GM19023 (cell line): ENCODE measurements at regions not wholly inside any gene's neighbourhood (a gene's known extent, or its start where the extent isn't known, plus 50 kb on each side); places are given as distances from the start of the nearest gene placed in this dataset.
"Not testable (repeated sequence)": the region's sequence is repeated elsewhere in the genome, so short reads cannot be mapped to it uniquely, and the experiment has no call there.

Experiments used
- ATAC-seq: cut with Tn5 transposase; IDR thresholded peaks from one replicate; pipeline ENCODE4 v1.9.1; 2021; ENCODE audit warnings: mild to moderate bottlenecking, moderate library complexity; ENCODE audit not compliant: unreplicated experiment

DNA sequence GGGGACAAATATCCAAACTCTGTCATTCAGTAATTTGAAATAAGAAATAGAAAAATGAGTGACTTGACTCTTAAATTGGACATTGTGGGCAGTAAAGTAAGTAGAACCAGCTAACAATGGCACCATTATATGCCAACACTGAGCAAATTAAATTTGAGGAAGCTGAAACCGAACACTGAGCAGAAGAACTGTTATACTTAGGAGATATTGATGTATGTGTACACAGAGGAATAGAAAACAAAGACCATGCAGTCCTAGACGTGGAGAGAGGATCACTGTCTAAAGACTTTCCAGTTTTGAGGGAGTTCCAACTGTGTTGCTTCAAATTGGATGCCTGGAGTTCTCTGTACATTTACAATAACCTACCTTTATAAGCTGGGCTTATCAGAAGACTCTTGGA, 427.0 kb upstream of the EYS start:
- no peak for ATAC-seq

DNA sequence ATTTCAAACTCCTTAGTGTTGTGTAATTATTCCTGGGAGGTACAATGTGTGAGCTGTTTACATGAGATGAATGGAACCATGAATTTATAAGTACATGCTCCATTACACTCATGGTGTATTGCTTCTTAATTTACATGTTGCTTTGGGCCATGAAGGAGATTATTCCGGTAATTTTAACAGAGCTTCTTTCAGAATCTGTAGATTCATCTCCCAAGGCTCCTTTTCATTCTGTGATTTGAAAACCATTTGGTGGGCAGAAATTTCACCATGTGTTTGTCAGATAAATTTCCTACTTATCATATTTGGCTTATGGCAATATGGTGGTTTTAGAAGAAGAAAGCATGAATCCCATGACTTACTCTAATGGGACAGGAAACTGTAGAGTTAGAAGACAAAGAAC, 421.6 kb upstream of the EYS start:
- ATAC-seq, result no peak

DNA sequence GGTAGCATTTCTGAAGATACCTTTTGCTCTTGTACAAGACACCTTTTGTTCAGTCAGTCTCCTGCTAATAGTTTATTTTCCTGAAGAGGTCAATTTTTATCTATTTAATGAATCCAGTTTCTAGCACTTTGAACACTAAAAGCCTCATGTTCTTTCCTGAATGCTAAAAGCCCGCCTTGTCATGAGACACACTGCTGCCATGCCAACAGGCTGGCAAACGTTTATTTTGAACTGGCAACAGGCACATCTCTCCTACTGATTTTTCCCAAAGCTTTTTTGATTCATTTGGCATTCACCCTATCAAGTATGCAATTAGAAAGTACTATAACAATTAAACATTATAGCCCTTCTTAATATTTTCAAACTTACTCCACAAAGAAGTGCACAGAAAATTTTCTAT, 421.2 kb upstream of the EYS start:
- no peak for ATAC-seq

DNA sequence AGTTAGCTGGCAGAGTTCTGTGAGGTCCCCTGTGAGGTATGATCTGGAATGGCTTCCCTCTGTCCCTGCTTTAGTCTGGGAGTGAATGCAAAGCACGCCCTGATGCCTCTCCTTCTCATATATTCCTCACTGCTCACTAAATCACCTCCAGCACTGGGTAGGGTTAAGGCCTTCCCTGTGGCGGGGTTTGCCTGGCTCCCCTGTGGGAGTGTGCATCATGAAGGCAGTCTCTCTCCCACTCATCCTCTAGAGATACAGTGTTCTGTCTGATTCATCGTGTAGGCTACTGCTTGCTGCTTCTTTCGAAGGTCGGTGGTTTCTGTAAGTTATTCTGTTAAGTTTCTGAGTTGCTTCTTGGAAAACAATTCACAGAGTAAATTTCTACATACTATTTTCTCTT, 420.0 kb upstream of the EYS start:
- ATAC-seq, result no peak

DNA sequence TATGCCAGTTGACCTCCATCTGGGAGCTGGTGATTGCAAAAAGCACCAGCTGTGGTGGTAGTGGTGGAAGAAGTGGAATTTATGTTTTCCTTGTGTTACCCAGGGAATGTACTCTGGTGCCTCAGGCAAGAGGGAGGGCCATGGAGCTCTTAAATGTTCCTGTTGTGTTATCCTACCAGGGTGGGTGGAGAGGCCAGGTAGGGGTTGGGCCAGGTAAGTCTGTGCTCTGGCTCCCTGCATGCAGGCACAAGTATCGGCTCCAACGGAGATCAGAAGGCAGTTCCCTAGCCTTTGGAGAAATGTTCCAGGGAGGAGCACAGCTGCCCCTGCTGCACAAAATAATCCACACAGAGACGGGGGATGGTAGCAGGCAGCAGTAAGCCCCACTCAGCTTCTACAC, 419.3 kb upstream of the EYS start:
- ATAC-seq, result no peak

DNA sequence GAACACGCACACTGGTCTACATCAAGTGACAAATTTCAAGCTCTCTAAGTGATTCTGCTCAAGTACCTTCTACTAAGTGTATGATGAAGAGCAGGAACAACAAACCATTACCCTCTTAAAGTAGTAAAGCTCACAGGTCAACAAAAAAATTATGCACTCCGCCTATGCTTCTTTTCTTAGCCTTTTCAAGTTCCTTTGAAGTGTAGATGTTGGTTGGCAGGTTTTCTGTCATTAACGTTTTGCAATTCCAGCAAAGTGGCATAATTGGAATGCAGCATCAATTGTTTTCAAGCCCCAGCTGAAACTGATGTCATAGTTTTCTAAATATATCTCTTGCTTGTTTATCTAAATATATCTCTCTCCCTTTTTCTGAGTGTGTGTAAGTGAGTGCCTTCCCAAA, 396.9 kb upstream of the EYS start:
- ATAC-seq, result no peak

DNA sequence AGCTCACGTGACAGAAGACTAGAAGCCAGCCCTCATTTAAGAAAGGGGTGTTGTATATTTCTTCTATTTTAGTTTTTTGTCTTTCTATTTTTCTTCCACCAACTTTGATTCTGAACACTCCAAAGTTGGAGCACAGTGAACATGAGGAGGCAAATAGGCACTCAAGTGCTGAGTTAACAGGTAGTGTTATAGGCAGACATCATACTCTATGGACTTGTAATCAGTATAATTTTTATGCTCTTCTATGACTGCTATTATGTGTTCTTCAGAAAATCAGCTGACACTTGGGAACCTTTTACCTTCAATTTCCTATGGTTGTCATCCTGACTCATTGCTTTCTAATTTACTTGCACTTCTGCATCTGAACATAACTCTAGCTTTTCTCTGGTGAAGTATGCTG, 396.3 kb upstream of the EYS start:
- no peak for ATAC-seq

DNA sequence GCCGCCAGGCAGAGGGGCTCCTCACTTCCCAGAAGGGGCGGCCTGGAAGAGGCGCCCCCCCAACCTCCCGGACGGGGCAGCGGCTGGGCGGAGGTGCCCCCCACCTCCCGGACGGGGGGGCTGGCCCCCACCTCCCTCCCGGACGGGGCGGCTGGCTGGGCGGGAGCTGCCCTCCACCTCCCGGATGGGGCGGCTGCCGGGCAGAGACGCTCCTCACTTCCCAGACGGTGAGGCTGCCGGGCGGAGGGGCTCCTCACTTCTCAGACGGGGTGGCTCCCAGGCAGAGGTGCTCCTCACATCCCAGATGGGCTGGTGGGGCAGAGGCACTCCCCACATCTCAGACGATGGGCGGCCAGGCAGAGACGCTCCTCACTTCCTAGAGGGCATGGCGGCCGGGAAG, 389.7 kb upstream of the EYS start:
- ATAC-seq, result no peak

DNA sequence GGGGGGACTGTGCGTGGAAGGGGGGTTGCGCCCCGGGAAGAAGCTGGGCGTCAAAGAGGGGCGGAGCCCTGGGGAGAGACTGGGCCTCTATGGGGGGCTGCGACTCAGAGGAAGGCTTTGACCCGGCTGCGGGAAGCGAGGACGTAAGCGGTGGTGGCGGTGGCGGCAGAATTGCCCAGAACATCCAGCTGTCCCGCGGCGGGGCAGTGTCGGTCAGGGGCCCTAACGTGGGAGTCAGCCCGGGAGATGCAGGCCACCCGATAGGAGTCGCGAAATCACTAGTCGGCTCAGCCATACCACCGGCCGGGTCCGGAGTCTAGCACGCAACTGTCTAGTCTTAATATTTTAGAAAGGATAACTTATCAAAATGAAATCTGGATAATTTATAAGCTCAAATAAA, 387.6 kb upstream of the EYS start:
- no peak for ATAC-seq

DNA sequence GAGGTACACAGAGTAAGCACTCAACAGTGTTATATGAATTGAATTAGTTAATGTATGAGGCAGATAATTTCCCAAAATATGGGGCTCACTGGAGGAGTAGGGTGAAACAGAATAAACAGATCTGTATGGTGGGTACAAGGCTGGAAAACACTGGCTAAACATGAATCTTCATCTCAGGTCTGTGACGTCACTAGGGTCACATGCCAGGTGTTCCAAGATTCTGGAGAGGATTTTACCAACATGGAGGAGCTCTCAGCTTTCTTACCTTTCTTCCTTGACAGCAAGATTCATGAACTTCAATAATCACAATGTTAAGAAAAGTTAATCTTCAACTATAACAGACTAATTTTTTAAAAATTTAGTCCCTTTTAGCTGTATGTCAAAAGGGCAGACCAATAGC, 385.3 kb upstream of the EYS start:
- ATAC-seq, result not testable (repeated sequence)

DNA sequence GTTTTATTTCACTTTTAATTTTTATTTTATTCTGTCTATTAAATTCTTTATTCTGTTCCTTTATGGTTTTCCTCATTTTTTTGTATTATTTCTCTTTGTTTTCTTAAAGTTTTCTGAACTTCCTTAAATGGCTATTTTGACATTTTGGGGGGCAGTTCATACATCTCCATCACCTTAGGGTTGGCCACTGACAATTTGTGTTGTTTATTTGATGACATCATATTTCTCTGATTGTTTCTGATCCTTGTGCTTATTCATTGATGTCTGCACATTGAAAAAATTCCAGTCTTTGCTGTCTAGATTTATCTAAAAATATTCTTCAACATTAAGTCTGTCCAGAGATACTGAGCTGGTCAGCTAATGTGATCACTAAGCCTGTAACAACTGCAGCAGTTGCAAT, 379.5 kb upstream of the EYS start:
- no peak for ATAC-seq

DNA sequence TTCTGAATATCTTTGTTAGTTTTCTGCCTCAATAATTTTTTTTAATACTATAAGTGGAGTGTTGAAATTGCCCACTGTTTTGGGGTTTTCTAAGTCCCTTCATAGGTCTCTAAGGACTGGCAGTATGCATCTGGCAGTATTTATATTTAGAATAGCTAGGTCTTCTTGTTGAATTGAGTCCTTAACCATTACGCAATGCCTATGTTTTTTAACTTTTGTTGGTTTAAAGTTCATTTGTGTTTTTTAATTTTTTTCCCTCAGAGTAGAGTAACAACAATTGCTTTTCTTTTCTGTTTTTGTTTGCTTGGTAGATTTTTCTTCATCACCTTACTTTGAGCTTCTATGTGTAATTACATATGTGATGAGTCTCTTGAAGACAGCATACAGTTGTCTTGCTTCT, 375.9 kb upstream of the EYS start:
- ATAC-seq, result no peak

DNA sequence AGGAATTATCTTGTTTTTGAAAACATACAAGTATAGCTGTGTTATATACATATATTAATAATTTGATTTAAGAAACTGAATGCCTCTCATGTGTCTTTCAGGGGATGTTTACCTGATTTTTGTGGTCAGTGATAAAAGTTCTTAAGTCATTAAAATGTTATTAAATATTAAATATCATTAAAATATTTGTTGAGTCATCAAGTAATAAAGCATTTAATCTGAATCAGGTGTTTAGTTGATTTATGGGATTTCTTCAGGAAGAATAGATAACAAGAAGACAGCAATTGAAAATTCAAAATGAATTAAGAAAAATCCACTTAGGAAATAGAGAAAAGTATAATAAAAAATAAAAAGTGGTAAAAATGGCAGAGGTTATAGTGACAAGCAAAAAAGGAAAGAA, 361.9 kb upstream of the EYS start:
- ATAC-seq, result no peak

DNA sequence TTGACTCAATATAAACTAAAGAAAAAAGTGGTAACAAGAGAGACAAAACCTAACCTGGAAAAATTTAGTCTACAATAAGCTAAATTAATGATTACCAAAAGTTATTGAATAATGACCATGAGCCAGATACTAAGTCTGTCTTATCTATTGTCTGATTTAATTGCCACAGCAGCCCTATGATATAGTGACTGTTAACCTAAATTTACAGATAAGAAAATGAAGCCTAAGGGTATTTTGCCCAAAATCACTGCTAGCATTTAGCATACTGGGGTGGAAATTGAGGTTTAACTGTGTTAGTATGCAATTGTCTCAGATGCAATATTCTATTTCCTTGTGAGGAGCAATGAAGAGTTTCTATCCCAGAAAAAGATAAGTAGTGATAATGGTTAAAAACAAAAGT, 361.0 kb upstream of the EYS start:
- ATAC-seq, result no peak

DNA sequence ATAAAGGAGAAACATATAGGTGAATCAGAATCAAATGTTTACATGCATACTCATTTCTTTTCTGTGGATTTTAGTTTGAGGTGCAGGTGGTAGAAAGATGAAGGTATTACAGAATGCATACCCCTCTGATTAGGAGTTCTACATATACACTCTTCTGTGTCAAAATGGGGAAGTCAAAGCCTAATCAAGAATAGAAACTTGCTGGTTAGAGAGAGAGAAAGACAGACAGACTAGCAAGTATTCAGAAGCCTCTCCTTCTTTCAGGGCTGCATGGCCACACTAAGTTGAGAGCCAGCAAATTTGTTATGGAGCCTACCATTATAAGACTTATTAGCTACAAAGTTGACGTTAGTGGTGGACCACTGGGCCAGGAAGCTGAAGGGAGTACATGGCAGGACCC, 358.3 kb upstream of the EYS start:
- no peak for ATAC-seq

DNA sequence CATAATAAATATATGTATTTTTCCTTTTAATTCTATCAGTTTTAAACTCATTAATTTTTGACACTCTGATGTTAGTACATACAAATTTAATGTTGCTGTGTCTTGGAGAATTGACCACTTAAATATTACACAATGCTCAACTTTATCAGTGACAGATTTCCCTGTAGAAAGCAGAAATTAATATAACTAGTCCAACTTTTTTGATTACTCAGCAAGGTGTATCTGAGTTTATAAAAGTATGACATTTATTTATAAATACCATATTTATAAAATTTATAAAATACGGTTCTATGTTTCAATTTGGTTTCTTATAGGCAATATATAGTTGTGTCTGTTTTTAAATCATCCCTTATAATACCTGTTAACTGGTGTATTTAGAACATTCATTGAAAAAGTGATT, 350.0 kb upstream of the EYS start:
- ATAC-seq, result no peak

DNA sequence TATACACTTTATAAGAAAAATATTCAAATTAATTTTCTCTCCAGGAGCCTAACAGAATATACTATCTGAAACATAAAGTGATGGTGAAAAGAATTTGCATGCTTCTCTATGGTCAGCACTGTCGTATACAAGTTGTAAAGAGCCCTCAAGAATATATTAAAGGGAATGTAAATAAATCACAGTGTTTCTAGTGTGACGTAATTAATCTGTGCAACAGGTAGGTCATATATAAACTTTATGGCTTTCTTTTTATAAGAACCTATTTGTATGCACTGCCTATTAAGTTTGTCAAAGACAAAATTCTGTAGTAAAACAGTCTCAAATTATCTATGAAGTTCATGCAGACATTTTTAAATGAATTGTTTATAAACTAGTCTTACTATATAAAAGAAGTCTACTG, 347.9 kb upstream of the EYS start:
- ATAC-seq, result no peak

DNA sequence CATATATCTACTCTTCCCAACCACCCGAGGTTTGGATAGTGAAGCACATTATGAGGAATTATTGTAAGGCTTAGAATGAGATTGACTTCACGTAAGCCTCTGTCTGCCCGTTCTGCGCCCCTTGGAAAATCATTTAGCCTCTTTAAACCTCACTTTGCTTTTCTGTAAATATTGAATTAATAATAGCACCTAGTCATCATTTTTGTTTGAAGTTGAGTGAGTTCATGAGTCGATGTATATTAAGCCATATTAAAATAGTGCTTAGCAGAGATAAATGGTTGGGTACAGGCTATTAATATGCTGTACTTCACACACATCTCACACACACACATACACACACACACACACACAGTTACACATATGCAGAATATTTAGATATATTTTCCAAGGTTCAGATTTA, 344.8 kb upstream of the EYS start:
- ATAC-seq, result no peak

DNA sequence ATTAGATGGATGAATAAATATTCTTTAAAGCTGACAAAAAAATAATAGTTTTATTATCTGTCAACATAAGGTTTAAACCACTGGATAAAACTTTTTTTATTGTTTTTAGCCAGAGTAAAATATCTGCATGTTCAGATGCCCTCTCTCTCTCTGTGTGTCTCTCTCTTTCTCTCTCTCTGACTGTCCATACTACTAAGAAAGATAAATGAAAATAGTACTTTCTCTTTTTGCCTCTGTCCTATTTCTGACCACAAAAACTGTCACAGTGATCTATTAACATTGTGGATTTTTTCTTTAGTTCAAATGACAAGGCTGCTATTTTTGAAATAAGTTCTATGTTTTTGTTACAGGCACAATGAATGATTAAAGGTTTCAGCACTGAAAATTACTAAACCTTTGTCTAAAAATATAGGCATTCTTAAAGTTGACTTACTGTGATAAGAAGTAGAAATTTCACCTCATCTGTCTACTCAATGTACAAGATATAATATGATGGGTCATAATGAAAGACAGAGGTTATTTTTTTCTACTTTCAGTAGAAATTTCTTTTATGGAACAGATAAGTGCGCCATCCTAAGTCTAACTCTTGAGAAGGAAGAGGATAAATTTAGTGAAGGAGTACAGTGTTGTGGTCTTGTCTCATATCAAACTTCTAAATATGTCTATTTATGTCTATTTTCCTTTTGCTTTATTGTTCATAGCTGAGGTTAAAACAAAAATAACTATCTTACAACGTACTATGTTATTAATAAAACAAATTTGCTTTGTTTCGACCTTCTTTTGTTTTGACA, 341.9 kb upstream of the EYS start:
- ATAC-seq, result no peak

DNA sequence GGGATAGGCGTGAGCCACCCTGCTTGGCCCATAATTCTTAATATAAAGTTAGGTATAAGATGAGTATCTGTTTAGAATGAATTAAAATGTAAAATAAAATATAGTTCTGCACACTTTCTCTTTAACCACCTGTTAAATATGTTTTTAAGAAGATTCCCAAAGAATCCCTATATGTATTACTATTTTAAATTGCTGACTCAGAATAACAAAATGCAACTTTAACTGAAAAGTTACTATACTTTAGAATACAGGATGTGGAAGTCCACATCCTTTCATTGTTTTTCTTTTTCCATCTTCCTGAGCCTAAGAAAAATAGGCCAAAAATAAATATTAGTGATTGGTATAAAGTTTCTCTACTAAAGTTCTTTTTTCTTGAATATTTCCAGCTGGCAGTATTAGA, 325.6 kb upstream of the EYS start:
- ATAC-seq, result no peak

DNA sequence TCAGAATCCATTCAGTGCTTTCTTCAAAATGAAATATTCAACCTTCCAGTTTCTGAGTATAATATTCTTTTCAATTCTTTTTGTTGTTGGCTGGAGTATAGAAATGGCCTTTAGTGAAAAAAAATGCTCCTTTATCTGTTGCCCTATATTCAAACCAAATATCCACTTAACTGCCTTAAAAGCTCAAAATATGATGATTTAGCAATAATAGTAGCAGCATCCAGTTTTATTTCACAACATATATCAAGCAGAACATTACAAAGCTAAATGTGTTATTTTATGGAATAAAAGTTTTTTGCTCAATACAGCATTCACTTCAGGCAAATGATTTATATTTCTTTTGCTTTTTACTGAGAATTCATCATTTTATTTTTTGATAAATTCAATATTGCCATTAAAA, 322.4 kb upstream of the EYS start:
- no peak for ATAC-seq

DNA sequence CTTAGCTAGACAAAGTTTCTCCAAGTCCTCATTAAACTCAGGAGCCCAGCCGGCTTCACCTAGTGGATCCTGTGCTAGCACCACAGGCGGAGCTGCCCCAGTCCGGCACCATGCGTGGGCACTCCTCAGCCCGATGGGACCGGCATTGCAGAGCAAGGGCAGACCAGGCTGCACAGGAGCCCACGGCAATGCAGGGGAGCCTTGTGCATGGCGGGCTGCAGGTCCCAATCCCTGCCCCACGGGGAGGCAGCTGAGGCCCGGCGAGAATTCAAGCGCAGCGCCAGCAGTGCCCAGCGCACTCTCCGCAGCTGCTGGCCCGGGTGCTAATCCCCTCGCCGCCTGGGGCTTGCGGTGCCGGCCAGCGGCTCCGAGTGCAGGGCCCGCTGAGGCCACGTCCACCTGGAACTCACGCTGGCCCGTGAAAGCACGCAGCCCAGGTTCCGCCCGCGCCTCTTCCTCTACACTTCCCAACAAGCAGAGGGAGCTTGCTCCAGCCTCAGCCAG, 292.3 kb upstream of the EYS start:
- no peak for ATAC-seq

DNA sequence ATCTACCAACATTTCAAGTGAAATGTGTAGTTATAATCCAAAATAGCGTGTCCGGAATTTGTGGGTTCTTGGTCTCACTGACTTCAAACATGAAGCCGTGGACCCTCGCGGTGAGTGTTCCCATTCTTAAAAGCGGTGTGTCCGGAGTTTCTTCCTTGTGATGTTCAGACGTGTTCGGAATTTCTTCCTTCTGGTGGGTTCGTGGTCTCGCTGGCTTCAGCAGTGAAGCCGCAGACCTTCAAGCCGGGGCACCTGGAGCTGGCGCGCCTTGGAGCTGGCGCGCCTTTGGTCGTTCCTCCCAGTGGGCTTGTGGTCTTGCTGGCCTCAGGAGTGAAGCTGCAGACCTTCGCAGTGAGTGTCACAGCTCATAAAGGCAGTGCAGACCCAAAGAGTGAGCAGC, 291.5 kb upstream of the EYS start:
- no peak for ATAC-seq
